ENCODE measurements at regions not wholly inside any gene's neighbourhood (a gene's known extent, or its start where the extent isn't known, plus 50 kb on each side); places are given as distances from the start of the nearest gene placed in this dataset.

DNA sequence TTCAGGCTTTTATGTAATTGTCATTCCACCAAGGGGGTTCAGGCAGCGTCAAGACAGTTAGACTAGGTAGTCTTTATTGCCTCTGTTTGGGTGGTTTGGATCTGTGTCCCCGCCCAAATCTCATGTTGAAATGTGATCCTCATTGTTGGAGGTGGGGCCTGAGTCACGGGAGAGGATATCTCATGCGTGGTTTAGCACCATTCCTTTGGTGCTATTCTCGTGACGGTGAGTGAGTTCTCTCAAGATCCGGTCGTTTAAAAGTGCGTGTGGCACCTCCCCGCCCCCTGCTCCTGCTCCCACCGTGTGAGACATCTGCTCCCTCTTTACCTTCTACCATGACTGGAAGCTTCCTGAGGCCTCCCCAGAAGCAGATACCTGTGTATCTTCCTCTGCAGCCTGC is 51.3 kb upstream of the FOXC1 start:
- H3K27ac ChIP-seq, result no peak overlapping the region
- H3K9me3 ChIP-seq, result no peaks in the 10 kb centered on the region
- no peaks in the 10 kb centered on the region for H3K27me3 ChIP-seq
- H3K4me3 ChIP-seq, result no peak overlapping the region
- intact Hi-C loops (cut with DNase I), result no loop called here
- 86 to 88% methylated on average over 11 of the region's 11 CpGs for WGBS, 2 donors
- DNase-seq, result no peak
- no peaks in the 10 kb centered on the region for H3K36me3 ChIP-seq
- TF ChIP-seq POLR2AphosphoS5 (IDR thresholded peaks at IDR 0.05) (no peak), POLR2A (IDR thresholded peaks at IDR 0.05) (no peak), EP300 (IDR thresholded peaks at IDR 0.05) (no peak), CTCF (IDR thresholded peaks at IDR 0.05) (no peak)
- H3K4me1 ChIP-seq, result peaks cover 0 to 6% (median 3%) of the 10 kb centered on the region in 4 donors

Small RNA genes lying in the stretch of these regions (small RNA-seq; reads per million reads assigned to genes)
- gene RN7SL352P, result 0 reads per million in 3 donors
